NT2/D1 (cell line): ENCODE measurements at regions not wholly inside any gene's neighbourhood (a gene's known extent, or its start where the extent isn't known, plus 50 kb on each side); places are given as distances from the start of the nearest gene placed in this dataset.

Experiments used
- DNase-seq: peaks from one replicate; pipeline ENCODE4 v3.0.0-alpha.2; 2011; ENCODE audit warnings: low read depth, low spot score
- H3K27me3 ChIP-seq: 2 replicates; pipeline ENCODE4 v1.6.0; 2011; ENCODE audit warnings: mild to moderate bottlenecking; ENCODE audit not compliant: insufficient read length, insufficient read depth
- H3K36me3 ChIP-seq: 2 replicates; pipeline ENCODE4 v1.6.1; 2011; ENCODE audit warnings: mild to moderate bottlenecking, low read length, mixed read lengths; ENCODE audit not compliant: insufficient read depth, insufficient read length
- H3K4me1 ChIP-seq: 2 replicates; pipeline ENCODE4 v1.5.1; 2011; ENCODE audit not compliant: insufficient read depth, insufficient read length
- H3K4me3 ChIP-seq: 2 replicates; pipeline ENCODE4 v1.5.1; 2011; ENCODE audit warnings: low read depth; ENCODE audit not compliant: insufficient read length
- H3K9ac ChIP-seq: 2 replicates; pipeline ENCODE4 v1.6.0; 2011; ENCODE audit warnings: low read depth; ENCODE audit not compliant: insufficient read length
- H3K9me3 ChIP-seq: 2 replicates; pipeline ENCODE4 v1.5.1; 2011; ENCODE audit warnings: mild to moderate bottlenecking, low read length; ENCODE audit not compliant: insufficient read depth
- SUZ12 ChIP-seq: IDR thresholded peaks from 2 replicates; pipeline ENCODE4 v1.6.1; 2011; ENCODE audit not compliant: insufficient read length, insufficient read depth; ENCODE audit errors: extremely low read depth
- YY1 ChIP-seq: IDR thresholded peaks from 2 replicates; pipeline ENCODE4 v1.6.1; 2011; ENCODE audit not compliant: insufficient read length, insufficient read depth
- ZNF274 ChIP-seq: IDR thresholded peaks from 2 replicates; pipeline ENCODE4 v1.6.1; 2011; ENCODE audit warnings: mild to moderate bottlenecking, low read depth, low read length

GRCh38 chr7:137073571-137074325 lies 205.3 kb downstream of the CHRM2 start:
- Histone ChIP-seq H3K27me3 (no peaks in the 10 kb centered on the region), H3K9me3 (no peaks in the 10 kb centered on the region), H3K9ac (no peak overlapping the region), H3K36me3 (no peaks in the 10 kb centered on the region), H3K4me3 (no peak overlapping the region), H3K4me1 (no peaks in the 10 kb centered on the region)
- no peak for DNase-seq
- TF ChIP-seq ZNF274 (no peak), SUZ12 (no peak), YY1 (no peak)
